HEK293 (cell line): ENCODE measurements at regions not wholly inside any gene's neighbourhood (a gene's known extent, or its start where the extent isn't known, plus 50 kb on each side); places are given as distances from the start of the nearest gene placed in this dataset.
A peak's percentile ranks its signal among the peaks of the same experiment; 100 is the strongest.

ENCODE experiments used
- IKZF3 ChIP-seq: fragments of 450-650 bp; IDR thresholded peaks from 2 replicates; pipeline ENCODE4 v1.5.0; 2018; ENCODE audit warnings: missing biosample characterization, mild to moderate bottlenecking, missing genetic modification characterization, moderate library complexity
- KLF1 ChIP-seq: fragments of 450-650 bp; formaldehyde crosslinking; IDR thresholded peaks from 2 replicates; pipeline ENCODE4 v1.5.1; 2016; ENCODE audit warnings: missing biosample characterization, missing genetic modification characterization
- KLF9 ChIP-seq: fragments of 450-650 bp; formaldehyde crosslinking; IDR thresholded peaks from 2 replicates; pipeline ENCODE4 v1.5.1; 2016; ENCODE audit warnings: missing biosample characterization, missing genetic modification characterization, low read depth
- REPIN1 ChIP-seq: fragments of 450-650 bp; formaldehyde crosslinking; IDR thresholded peaks from 2 replicates; pipeline ENCODE4 v1.5.1; 2017; ENCODE audit warnings: missing biosample characterization, missing genetic modification characterization, low read depth
- SP7 ChIP-seq: fragments of 450-650 bp; formaldehyde crosslinking; IDR thresholded peaks from 2 replicates; pipeline ENCODE4 v1.5.1; 2016; ENCODE audit warnings: missing biosample characterization, missing genetic modification characterization
- TSHZ1 ChIP-seq: fragments of 450-650 bp; formaldehyde crosslinking; IDR thresholded peaks from 2 replicates; pipeline ENCODE4 v1.5.1; 2016; ENCODE audit warnings: missing biosample characterization, missing genetic modification characterization, borderline replicate concordance
- YY1 ChIP-seq: fragments of 450-650 bp; formaldehyde crosslinking; IDR thresholded peaks from 2 replicates; pipeline ENCODE4 v1.5.1; 2018; ENCODE audit warnings: missing biosample characterization, missing genetic modification characterization
- ZBTB48 ChIP-seq: fragments of 450-650 bp; formaldehyde crosslinking; IDR thresholded peaks from 2 replicates; pipeline ENCODE4 v1.5.1; 2016; ENCODE audit warnings: missing biosample characterization, missing genetic modification characterization
- ZBTB6 ChIP-seq: fragments of 450-650 bp; formaldehyde crosslinking; IDR thresholded peaks from 2 replicates; pipeline ENCODE4 v1.5.1; 2017; ENCODE audit warnings: missing biosample characterization, missing genetic modification characterization
- ZFHX2 ChIP-seq: fragments of 450-650 bp; formaldehyde crosslinking; conservative IDR thresholded peaks from 2 replicates; pipeline ENCODE4 v1.5.1; 2016; ENCODE audit warnings: missing biosample characterization, missing genetic modification characterization
- ZIC2 ChIP-seq: fragments of 450-650 bp; formaldehyde crosslinking; IDR thresholded peaks from 2 replicates; pipeline ENCODE4 v1.5.1; 2016; ENCODE audit warnings: missing biosample characterization, missing genetic modification characterization
- ZNF155 ChIP-seq: fragments of 450-650 bp; formaldehyde crosslinking; IDR thresholded peaks from 2 replicates; pipeline ENCODE4 v1.5.1; 2016; ENCODE audit warnings: missing biosample characterization, missing genetic modification characterization
- ZNF18 ChIP-seq: fragments of 450-650 bp; formaldehyde crosslinking; IDR thresholded peaks from 2 replicates; pipeline ENCODE4 v1.5.1; 2016; ENCODE audit warnings: missing biosample characterization, missing genetic modification characterization
- ZNF24 ChIP-seq: fragments of 450-650 bp; formaldehyde crosslinking; IDR thresholded peaks from 2 replicates; pipeline ENCODE4 v1.5.1; 2016; ENCODE audit warnings: missing biosample characterization, missing genetic modification characterization
- ZNF280D ChIP-seq: fragments of 450-650 bp; formaldehyde crosslinking; IDR thresholded peaks from 2 replicates; pipeline ENCODE4 v1.5.1; 2016; ENCODE audit warnings: missing biosample characterization, missing genetic modification characterization
- ZNF423 ChIP-seq: fragments of 450-650 bp; formaldehyde crosslinking; IDR thresholded peaks from 2 replicates; pipeline ENCODE4 v1.5.1; 2016; ENCODE audit warnings: missing biosample characterization, missing genetic modification characterization
- ZNF473 ChIP-seq: fragments of 450-650 bp; formaldehyde crosslinking; IDR thresholded peaks from 2 replicates; pipeline ENCODE4 v1.5.1; 2017; ENCODE audit warnings: missing biosample characterization, missing genetic modification characterization
- ZNF518A ChIP-seq: fragments of 450-650 bp; formaldehyde crosslinking; conservative IDR thresholded peaks from 2 replicates; pipeline ENCODE4 v1.5.1; 2016; ENCODE audit warnings: low read depth, missing biosample characterization, missing genetic modification characterization
- ZNF548 ChIP-seq: fragments of 450-650 bp; formaldehyde crosslinking; IDR thresholded peaks from 2 replicates; pipeline ENCODE4 v1.5.1; 2016; ENCODE audit warnings: missing biosample characterization, missing genetic modification characterization
- ZNF549 ChIP-seq: fragments of 450-650 bp; IDR thresholded peaks from 2 replicates; pipeline ENCODE4 v1.5.1; 2018; ENCODE audit warnings: missing biosample characterization, missing genetic modification characterization, mild to moderate bottlenecking, inconsistent platforms, moderate library complexity
- ZNF571 ChIP-seq: fragments of 450-650 bp; formaldehyde crosslinking; IDR thresholded peaks from 2 replicates; pipeline ENCODE4 v1.5.0; 2017; ENCODE audit warnings: missing biosample characterization, missing genetic modification characterization
- ZNF704 ChIP-seq: fragments of 450-650 bp; formaldehyde crosslinking; IDR thresholded peaks from 2 replicates; pipeline ENCODE4 v1.5.1; 2016; ENCODE audit warnings: missing biosample characterization, missing genetic modification characterization
- ZNF777 ChIP-seq: fragments of 450-650 bp; formaldehyde crosslinking; IDR thresholded peaks from 2 replicates; pipeline ENCODE4 v1.5.1; 2017; ENCODE audit warnings: missing biosample characterization, missing genetic modification characterization, borderline replicate concordance
- ZNF785 ChIP-seq: fragments of 450-650 bp; formaldehyde crosslinking; IDR thresholded peaks from 2 replicates; pipeline ENCODE4 v1.5.1; 2016; ENCODE audit warnings: missing biosample characterization, missing genetic modification characterization
- ZNF792 ChIP-seq: fragments of 450-650 bp; formaldehyde crosslinking; IDR thresholded peaks from 2 replicates; pipeline ENCODE4 v1.5.1; 2016; ENCODE audit warnings: missing biosample characterization, missing genetic modification characterization

- TF ChIP-seq ZNF792 (no peak), ZNF155 (tag by site-specific recombination) (no peak), ZNF423 (tag by site-specific recombination) (peak; percentile 38; the same call in 1 of the 2 replicates), ZBTB48 (tag by site-specific recombination) (no peak), IKZF3 (tag by site-specific recombination) (peak; percentile 78), ZIC2 (tag by site-specific recombination) (peak; percentile 89), ZNF549 (no peak), ZNF785 (tag by site-specific recombination) (no peak), KLF9 (tag by site-specific recombination) (no peak), ZNF518A (tag by site-specific recombination) (no peak), YY1 (no peak), KLF1 (tag by site-specific recombination) (no peak), ZFHX2 (tag by site-specific recombination) (peak; percentile 79), ZNF571 (tag by site-specific recombination) (no peak), ZNF18 (tag by site-specific recombination) (no peak), ZNF24 (no peak), ZNF548 (tag by site-specific recombination) (no peak), TSHZ1 (tag by site-specific recombination) (no peak), ZNF280D (tag by site-specific recombination) (no peak), REPIN1 (tag by site-specific recombination) (no peak), ZNF473 (tag by site-specific recombination) (no peak), SP7 (tag by site-specific recombination) (no peak; the same call in 1 of the 2 replicates), ZNF777 (no peak), ZBTB6 (tag by site-specific recombination) (peak; percentile 37; the same call in 1 of the 2 replicates), ZNF704 (tag by site-specific recombination) (no peak)
Observed at GRCh38 chr5:81852291-81853029, 101.6 kb upstream of the SSBP2 start (continued).
